Natural killer cell (primary cell): ENCODE measurements at regions not wholly inside any gene's neighbourhood (a gene's known extent, or its start where the extent isn't known, plus 50 kb on each side); places are given as distances from the start of the nearest gene placed in this dataset.

Source experiments
- ATAC-seq, 3 donors: fragments of 150-1000 bp in 2 of 3; fragments of 200-7000 bp in 1 of 3; cut with Tn5 transposase; 1 replicate in 1 of 3; 2 replicates in 2 of 3; pipeline ENCODE4 v1.10.0; 2021; ENCODE audit warnings: mild to moderate bottlenecking in 2 of 3, moderate library complexity in 2 of 3
- DNase-seq, 2 donors: peaks; one replicate each; pipeline versions ENCODE4 v3.0.0 to v3.0.0-alpha.2; 2013 to 2021; ENCODE audit warnings: mixed read lengths in 1 of 2
- H3K27ac ChIP-seq: one replicate; pipeline ENCODE4 v1.5.1; 2013; ENCODE audit warnings: mild to moderate bottlenecking, low read length
- H3K27me3 ChIP-seq: one replicate; pipeline ENCODE4 v1.6.1; 2013; ENCODE audit warnings: low read length; ENCODE audit not compliant: control insufficient read depth, insufficient read depth
- H3K36me3 ChIP-seq: one replicate; pipeline ENCODE4 v1.6.1; 2013; ENCODE audit warnings: low read length; ENCODE audit not compliant: control insufficient read depth, insufficient read depth
- H3K4me1 ChIP-seq: one replicate; pipeline ENCODE4 v1.6.1; 2013; ENCODE audit warnings: low read length; ENCODE audit not compliant: control insufficient read depth, insufficient read depth
- H3K4me3 ChIP-seq: one replicate; pipeline ENCODE4 v1.5.1; 2013; ENCODE audit warnings: low read length
- H3K9me3 ChIP-seq: one replicate; pipeline ENCODE4 v1.6.1; 2013; ENCODE audit warnings: low read length; ENCODE audit not compliant: control insufficient read depth, insufficient read depth
- H3K27ac Mint-ChIP-seq, 2 donors: one replicate each; pipeline ENCODE4 v1.8.0; 2022; ENCODE audit warnings: mild to moderate bottlenecking in 2 of 2, mixed read lengths in 2 of 2, moderate library complexity in 1 of 2
- H3K27me3 Mint-ChIP-seq, 2 donors: one replicate each; pipeline ENCODE4 v1.8.0; 2022; ENCODE audit warnings: low read depth in 2 of 2, mixed read lengths in 2 of 2
- H3K36me3 Mint-ChIP-seq: one replicate; pipeline ENCODE4 v1.8.0; 2022; ENCODE audit warnings: mixed read lengths
- H3K4me1 Mint-ChIP-seq, 2 donors: one replicate each; pipeline ENCODE4 v1.8.0; 2022; ENCODE audit warnings: mixed read lengths in 2 of 2
- H3K4me3 Mint-ChIP-seq: one replicate; pipeline ENCODE4 v1.8.0; 2022; ENCODE audit warnings: mild to moderate bottlenecking, moderate library complexity, mixed read lengths
- H3K9me3 Mint-ChIP-seq, 2 donors: one replicate each; pipeline ENCODE4 v1.8.0; 2022; ENCODE audit warnings: mixed read lengths in 2 of 2
- WGBS: methylation state at CpG from one replicate; pipeline ENCODE4 v1.1.7; 2013; ENCODE audit warnings: missing lambda C conversion rate; ENCODE audit not compliant: insufficient coverage; 5-methylcytosine and 5-hydroxymethylcytosine counted together
- intact Hi-C: fragments of 100-400 bp; cut with micrococcal nuclease; formaldehyde crosslinking; loops from one replicate; pipeline ENCODE4 v1.14.2; 2022
- TF ChIP-seq, protein P1 (sequence below): fragments of 200-600 bp; IDR thresholded peaks from one replicate; pipeline ENCODE4 v1.8.0; 2022; ENCODE audit warnings: antibody characterized with exemption

DNA sequence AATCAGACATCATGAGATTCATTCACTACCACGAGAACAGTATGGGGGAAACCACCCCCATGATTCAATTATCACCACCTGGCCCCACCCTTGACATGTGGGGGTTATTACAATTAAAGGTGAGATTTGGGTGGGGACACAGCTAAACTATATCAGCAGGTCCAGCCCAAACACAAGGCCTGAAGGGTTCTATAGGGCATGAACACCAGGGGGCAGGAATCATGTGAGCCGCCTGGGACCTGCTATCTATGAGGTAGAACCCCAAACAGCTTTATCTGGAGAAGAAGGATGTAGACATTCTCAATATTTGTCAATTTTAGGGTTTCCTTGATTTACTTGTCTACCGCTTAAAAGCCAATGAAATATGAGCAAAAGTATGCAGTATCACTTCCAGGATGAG, 294.9 kb upstream of the DEPDC1 start:
- H3K4me1 Mint-ChIP-seq: no peaks in the 10 kb centered on the region
- ATAC-seq (no peak), DNase-seq (no peak)
- no peaks in the 10 kb centered on the region for H3K27me3 Mint-ChIP-seq
- no peaks in the 10 kb centered on the region for H3K4me1 ChIP-seq
- H3K9me3 Mint-ChIP-seq: peaks cover 13 to 14% of the 10 kb centered on the region in 2 donors
- no peaks in the 10 kb centered on the region for H3K9me3 ChIP-seq
- WGBS: 88% methylated on average over 1 of the region's 3 CpGs
- H3K4me3 Mint-ChIP-seq: no peak overlapping the region
- intact Hi-C loops: no loop called here
- no peaks in the 10 kb centered on the region for H3K36me3 Mint-ChIP-seq
- TF ChIP-seq, protein P1, sequence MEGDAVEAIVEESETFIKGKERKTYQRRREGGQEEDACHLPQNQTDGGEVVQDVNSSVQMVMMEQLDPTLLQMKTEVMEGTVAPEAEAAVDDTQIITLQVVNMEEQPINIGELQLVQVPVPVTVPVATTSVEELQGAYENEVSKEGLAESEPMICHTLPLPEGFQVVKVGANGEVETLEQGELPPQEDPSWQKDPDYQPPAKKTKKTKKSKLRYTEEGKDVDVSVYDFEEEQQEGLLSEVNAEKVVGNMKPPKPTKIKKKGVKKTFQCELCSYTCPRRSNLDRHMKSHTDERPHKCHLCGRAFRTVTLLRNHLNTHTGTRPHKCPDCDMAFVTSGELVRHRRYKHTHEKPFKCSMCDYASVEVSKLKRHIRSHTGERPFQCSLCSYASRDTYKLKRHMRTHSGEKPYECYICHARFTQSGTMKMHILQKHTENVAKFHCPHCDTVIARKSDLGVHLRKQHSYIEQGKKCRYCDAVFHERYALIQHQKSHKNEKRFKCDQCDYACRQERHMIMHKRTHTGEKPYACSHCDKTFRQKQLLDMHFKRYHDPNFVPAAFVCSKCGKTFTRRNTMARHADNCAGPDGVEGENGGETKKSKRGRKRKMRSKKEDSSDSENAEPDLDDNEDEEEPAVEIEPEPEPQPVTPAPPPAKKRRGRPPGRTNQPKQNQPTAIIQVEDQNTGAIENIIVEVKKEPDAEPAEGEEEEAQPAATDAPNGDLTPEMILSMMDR: no peak
- H3K27ac Mint-ChIP-seq: no peak overlapping the region
- H3K36me3 ChIP-seq: no peaks in the 10 kb centered on the region
- H3K27me3 ChIP-seq: no peaks in the 10 kb centered on the region
- no peak overlapping the region for H3K4me3 ChIP-seq
- H3K27ac ChIP-seq: no peak overlapping the region

GRCh38 chr1:68795956-68796355, 299.1 kb upstream of the DEPDC1 start:
- intact Hi-C loops: no loop called here
- H3K9me3 Mint-ChIP-seq: peaks cover 5 to 8% of the 10 kb centered on the region in 2 donors
- no peaks in the 10 kb centered on the region for H3K27me3 Mint-ChIP-seq
- H3K4me1 Mint-ChIP-seq: no peaks in the 10 kb centered on the region
- TF ChIP-seq, protein P1: no peak
- Histone ChIP-seq H3K9me3 (no peaks in the 10 kb centered on the region), H3K27ac (no peak overlapping the region), H3K4me3 (no peak overlapping the region), H3K4me1 (no peaks in the 10 kb centered on the region), H3K27me3 (no peaks in the 10 kb centered on the region), H3K36me3 (no peaks in the 10 kb centered on the region)
- H3K27ac Mint-ChIP-seq: no peak overlapping the region
- ATAC-seq (no peak), DNase-seq (no peak)
- no peaks in the 10 kb centered on the region for H3K36me3 Mint-ChIP-seq
- no peak overlapping the region for H3K4me3 Mint-ChIP-seq

- peaks cover 5 to 8% of the 10 kb centered on the region in 2 donors for H3K9me3 Mint-ChIP-seq
- intact Hi-C loops: no loop called here
- no peaks in the 10 kb centered on the region for H3K27me3 Mint-ChIP-seq
- H3K4me1 Mint-ChIP-seq: no peaks in the 10 kb centered on the region
- H3K27ac ChIP-seq: no peak overlapping the region
- no peaks in the 10 kb centered on the region for H3K4me1 ChIP-seq
- H3K36me3 ChIP-seq: no peaks in the 10 kb centered on the region
- TF ChIP-seq, protein P1: no peak
- no peaks in the 10 kb centered on the region for H3K9me3 ChIP-seq
- H3K27ac Mint-ChIP-seq: no peak overlapping the region
- DNase-seq (no peak), ATAC-seq (no peak)
- H3K36me3 Mint-ChIP-seq: no peaks in the 10 kb centered on the region
- H3K27me3 ChIP-seq: no peaks in the 10 kb centered on the region
- no peak overlapping the region for H3K4me3 ChIP-seq
- no peak overlapping the region for H3K4me3 Mint-ChIP-seq
These were observed 300.0 kb upstream of the DEPDC1 start for GRCh38 chr1:68796888-68797287.

- no peaks in the 10 kb centered on the region for H3K27me3 ChIP-seq
- no peaks in the 10 kb centered on the region for H3K9me3 ChIP-seq
- DNase-seq (no peak), ATAC-seq (no peak)
- no peak overlapping the region for H3K4me3 ChIP-seq
- TF ChIP-seq, protein P1: no peak
- H3K27ac Mint-ChIP-seq: no peak overlapping the region
- H3K4me3 Mint-ChIP-seq: no peak overlapping the region
- no peak overlapping the region for H3K27ac ChIP-seq
- H3K4me1 Mint-ChIP-seq: no peaks in the 10 kb centered on the region
- no peaks in the 10 kb centered on the region for H3K36me3 ChIP-seq
- WGBS: 100% methylated on average over 1 of the region's 1 CpG
- H3K9me3 Mint-ChIP-seq: peaks cover 5 to 11% of the 10 kb centered on the region in 2 donors
- intact Hi-C loops: no loop called here
- no peaks in the 10 kb centered on the region for H3K36me3 Mint-ChIP-seq
- no peaks in the 10 kb centered on the region for H3K27me3 Mint-ChIP-seq
- H3K4me1 ChIP-seq: no peaks in the 10 kb centered on the region
These were observed 301.2 kb upstream of the DEPDC1 start for GRCh38 chr1:68798071-68798470.
